WI38 (cell line): ENCODE measurements at regions not wholly inside any gene's neighbourhood (a gene's known extent, or its start where the extent isn't known, plus 50 kb on each side); places are given as distances from the start of the nearest gene placed in this dataset.

Experiments used
- H3K4me3 ChIP-seq: 2 replicates; pipeline ENCODE4 v1.5.1; 2011; ENCODE audit warnings: low read depth, mild to moderate bottlenecking, control low read depth, low read length
- TF ChIP-seq, protein P1 (sequence below): IDR thresholded peaks from 2 replicates; pipeline ENCODE4 v1.5.1; 2012; ENCODE audit warnings: low read depth, mild to moderate bottlenecking, control low read depth, low read length

DNA sequence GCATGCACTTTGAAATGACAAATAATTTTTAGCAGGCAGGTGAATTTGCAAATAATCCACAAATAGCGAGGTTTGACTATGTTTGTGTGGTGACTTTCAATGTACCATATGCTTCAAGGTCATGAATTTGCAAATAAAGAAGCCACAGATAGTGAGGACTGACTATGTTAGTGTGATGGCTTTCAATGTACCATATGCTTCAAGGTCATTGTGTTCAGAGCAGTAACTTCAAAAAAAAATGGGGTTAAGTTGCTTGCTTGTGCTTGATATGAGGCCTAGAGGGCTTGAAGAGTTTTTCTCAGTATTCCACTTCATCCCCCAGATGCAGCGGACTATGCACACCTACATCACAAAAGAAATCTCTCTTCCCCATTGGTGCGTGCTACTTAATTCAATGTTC, 602.9 kb upstream of the LRRTM4 start:
- H3K4me3 ChIP-seq, result no peak overlapping the region
- TF ChIP-seq, protein P1, sequence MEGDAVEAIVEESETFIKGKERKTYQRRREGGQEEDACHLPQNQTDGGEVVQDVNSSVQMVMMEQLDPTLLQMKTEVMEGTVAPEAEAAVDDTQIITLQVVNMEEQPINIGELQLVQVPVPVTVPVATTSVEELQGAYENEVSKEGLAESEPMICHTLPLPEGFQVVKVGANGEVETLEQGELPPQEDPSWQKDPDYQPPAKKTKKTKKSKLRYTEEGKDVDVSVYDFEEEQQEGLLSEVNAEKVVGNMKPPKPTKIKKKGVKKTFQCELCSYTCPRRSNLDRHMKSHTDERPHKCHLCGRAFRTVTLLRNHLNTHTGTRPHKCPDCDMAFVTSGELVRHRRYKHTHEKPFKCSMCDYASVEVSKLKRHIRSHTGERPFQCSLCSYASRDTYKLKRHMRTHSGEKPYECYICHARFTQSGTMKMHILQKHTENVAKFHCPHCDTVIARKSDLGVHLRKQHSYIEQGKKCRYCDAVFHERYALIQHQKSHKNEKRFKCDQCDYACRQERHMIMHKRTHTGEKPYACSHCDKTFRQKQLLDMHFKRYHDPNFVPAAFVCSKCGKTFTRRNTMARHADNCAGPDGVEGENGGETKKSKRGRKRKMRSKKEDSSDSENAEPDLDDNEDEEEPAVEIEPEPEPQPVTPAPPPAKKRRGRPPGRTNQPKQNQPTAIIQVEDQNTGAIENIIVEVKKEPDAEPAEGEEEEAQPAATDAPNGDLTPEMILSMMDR, result no peak

DNA sequence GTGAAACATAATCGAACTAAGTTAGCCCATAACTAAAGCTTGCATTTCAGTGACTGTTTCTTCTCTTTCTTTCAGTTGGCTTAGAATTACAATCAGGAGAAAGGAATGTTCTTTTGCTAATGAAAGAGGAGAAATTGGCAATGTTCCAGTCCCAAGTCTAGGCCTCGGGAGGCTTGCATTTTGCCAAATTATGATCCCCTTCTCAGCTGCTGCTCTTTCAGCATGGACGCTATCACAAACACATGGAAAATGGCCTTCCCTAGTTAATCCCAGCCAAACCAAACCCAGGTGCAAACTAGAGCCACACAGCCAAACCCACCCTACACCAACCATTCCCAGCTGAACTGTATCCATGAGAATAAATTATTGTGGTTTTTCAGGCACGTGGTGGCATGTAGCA, 605.2 kb upstream of the LRRTM4 start:
- TF ChIP-seq, protein P1, result no peak

DNA sequence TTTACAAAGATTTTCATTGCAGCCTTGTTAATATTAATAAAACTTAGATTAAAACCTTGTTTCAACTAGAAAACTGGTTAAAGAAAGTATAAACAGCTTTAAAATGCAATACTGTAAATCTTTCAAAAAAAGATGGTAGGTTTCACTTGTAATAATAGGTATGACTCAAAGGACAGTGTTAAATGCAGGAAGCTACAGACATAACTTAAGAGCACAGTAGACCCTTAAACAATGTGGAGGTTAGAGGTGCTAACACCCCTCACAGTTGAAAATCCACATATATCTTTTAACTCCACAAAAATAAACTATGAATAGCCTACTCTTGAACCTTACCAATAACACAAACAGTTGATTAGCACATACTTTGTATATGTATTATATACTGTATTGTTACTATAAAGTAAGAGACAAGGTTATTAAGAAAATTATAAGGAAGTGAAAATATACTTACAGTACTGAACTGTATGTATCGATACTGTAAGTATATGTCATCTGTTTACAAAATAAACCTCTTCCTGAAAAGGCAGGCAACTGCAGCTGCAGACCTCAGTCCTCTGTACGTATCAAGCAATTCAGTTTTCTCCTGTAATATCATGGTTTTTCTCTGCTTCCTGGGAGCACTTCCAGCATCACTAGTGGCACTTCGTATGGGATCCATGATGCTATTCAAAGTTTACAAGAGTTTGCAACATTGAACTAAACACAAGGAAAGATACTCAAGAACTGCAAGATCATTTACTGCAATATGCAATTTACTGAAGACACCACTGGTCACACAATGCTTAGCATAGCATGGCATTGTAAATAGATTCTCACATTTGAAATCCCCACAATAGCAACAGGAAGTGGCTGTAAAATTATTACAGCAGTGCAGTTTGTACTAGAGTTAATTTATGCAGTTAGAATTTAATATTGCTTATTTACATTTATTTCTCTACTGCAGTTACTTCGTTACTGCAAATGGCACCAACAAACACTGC, 610.5 kb upstream of the LRRTM4 start:
- H3K4me3 ChIP-seq, result no peak overlapping the region
- TF ChIP-seq, protein P1, result no peak

More for the DNA sequence above, 605.2 kb upstream of the LRRTM4 start:
- H3K4me3 ChIP-seq, result no peak overlapping the region

DNA sequence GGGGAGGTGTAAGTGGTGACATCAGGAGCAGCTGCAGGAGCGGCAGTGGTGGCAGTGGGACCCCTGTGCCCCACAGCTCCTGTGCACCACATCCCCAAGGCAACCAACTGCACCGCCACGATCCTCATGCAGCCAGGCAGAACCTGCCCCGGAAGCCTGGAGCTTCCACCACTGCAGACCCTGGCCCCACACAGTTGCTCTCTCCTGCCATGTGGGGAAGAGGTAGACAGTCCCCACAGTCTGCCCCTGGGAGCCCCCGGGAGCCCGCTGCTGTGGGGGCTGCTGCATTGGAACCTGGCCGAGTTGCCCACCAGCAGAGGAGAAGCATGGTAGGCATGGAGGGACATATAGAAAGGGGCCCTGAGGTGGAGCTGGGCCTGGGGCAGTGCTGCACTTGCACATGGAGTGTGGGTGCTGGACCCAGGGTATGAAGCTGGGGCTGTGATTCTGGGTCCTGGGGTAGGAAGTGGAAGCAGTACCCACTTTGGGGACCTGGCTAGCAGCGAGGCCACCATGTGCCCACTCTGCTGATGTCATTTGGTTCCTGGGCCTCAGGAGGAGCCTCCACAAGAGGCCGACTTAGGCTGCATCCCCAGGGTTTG, 623.3 kb upstream of the LRRTM4 start:
- no peak overlapping the region for H3K4me3 ChIP-seq

DNA sequence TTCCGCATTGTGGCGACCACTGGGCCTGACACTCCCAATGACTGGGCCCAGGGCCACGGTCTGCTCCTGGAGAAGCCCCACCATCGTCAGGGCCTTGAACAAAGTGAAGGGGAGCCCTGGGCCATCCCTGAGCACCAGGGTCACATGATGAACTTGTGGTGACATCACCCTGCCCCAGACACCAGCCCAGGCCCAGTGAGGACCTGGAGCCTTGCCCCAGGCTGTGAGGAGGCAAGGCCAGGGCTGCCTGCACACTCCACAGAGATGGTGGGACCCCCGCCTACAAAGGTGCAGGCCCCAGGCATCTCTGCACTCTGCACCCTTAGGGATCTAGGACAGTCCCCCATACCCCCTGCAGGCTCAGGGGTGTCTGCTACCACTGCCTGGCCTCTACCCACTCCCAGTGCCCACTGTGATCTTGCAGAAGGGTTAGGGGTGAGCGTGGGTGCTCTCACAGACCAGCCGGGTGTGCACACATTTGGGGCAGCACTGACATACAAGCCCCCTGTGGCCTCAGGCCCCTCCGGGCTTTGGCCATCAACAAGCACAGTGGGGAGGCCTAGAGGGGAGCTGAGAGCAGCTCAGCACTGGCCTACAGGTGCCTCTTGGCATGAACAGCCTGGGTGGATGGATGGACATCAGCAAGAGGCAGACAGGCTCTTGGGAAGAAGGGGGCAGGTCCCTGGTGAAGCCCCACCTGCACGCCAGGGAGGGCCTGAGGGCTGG, 624.0 kb upstream of the LRRTM4 start:
- TF ChIP-seq, protein P1, result no peak

More for the DNA sequence above, 623.3 kb upstream of the LRRTM4 start:
- TF ChIP-seq, protein P1, result no peak

DNA sequence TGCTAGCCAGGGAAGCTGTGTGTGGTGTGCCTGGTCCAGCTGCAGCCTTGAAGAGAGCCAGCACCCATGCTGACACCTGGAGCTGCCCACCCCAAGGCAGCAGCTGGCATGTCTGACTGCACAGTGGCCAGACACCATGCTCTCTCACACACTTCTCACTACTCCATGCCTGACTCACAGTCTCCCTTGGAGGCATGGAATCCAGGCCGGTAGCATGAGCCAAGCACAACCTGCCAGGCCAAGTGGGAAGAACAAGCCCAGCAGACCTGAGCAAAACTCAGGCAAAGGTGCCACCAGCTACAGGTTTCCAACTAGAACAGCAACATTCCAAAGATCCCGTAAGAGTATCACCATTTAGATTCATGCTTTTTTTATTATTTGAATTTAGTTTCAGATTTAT, 625.3 kb upstream of the LRRTM4 start:
- H3K4me3 ChIP-seq, result no peak overlapping the region
- TF ChIP-seq, protein P1, result no peak

More for the DNA sequence above, 624.0 kb upstream of the LRRTM4 start:
- no peak overlapping the region for H3K4me3 ChIP-seq
